ENCODE measurements at regions not wholly inside any gene's neighbourhood (a gene's known extent, or its start where the extent isn't known, plus 50 kb on each side); places are given as distances from the start of the nearest gene placed in this dataset.

- no peak overlapping the region for H3K27ac ChIP-seq
These were observed 327.0 kb downstream of the ZPLD1 start for GRCh38 chr3:102761766-102762165.

GRCh38 chr3:102790747-102791325 lies 356.0 kb downstream of the ZPLD1 start:
- intact Hi-C loops (cut with DNase I), result no loop called here
- no peak overlapping the region for H3K4me3 ChIP-seq
- TF ChIP-seq CTCF (IDR thresholded peaks at IDR 0.05), result no peak

More at GRCh38 chr3:102761766-102762165, 327.0 kb downstream of the ZPLD1 start:
- no peaks in the 10 kb centered on the region for H3K9me3 ChIP-seq
- no peaks in the 10 kb centered on the region for H3K36me3 ChIP-seq
- H3K27me3 ChIP-seq, result no peaks in the 10 kb centered on the region
- H3K4me1 ChIP-seq, result no peaks in the 10 kb centered on the region
- no peak overlapping the region for H3K4me3 ChIP-seq
- intact Hi-C loops (cut with DNase I), result no loop called here
- no peak for TF ChIP-seq CTCF (IDR thresholded peaks at IDR 0.05)
- no peak for DNase-seq (ENCODE audit: low spot score in 2 of 2)

GRCh38 chr3:102791641-102792589 lies 357.1 kb downstream of the ZPLD1 start:
- Histone ChIP-seq H3K27me3 (no peaks in the 10 kb centered on the region), H3K27ac (no peak overlapping the region), H3K4me3 (no peak overlapping the region), H3K9me3 (no peaks in the 10 kb centered on the region), H3K4me1 (no peaks in the 10 kb centered on the region), H3K36me3 (no peaks in the 10 kb centered on the region)
- TF ChIP-seq CTCF (IDR thresholded peaks at IDR 0.05), result no peak
- intact Hi-C loops (cut with DNase I), result no loop called here
- DNase-seq (ENCODE audit: low spot score in 2 of 2), result no peak

More at GRCh38 chr3:102790747-102791325, 356.0 kb downstream of the ZPLD1 start:
- Histone ChIP-seq H3K9me3 (no peaks in the 10 kb centered on the region), H3K36me3 (no peaks in the 10 kb centered on the region), H3K27me3 (no peaks in the 10 kb centered on the region), H3K27ac (no peak overlapping the region), H3K4me1 (no peaks in the 10 kb centered on the region)
- no peak for DNase-seq (ENCODE audit: low spot score in 2 of 2)

GRCh38 chr3:102796804-102797203 lies 362.0 kb downstream of the ZPLD1 start:
- Histone ChIP-seq H3K27ac (no peak overlapping the region), H3K27me3 (no peaks in the 10 kb centered on the region), H3K4me3 (no peak overlapping the region), H3K4me1 (no peaks in the 10 kb centered on the region), H3K36me3 (no peaks in the 10 kb centered on the region), H3K9me3 (no peaks in the 10 kb centered on the region)
- no peak for TF ChIP-seq CTCF (IDR thresholded peaks at IDR 0.05)
- DNase-seq (ENCODE audit: low spot score in 2 of 2), result no peak
- intact Hi-C loops (cut with DNase I), result no loop called here

- Histone ChIP-seq H3K4me1 (no peaks in the 10 kb centered on the region), H3K9me3 (no peaks in the 10 kb centered on the region), H3K4me3 (no peak overlapping the region), H3K27ac (no peak overlapping the region), H3K36me3 (no peaks in the 10 kb centered on the region), H3K27me3 (no peaks in the 10 kb centered on the region)
- DNase-seq (ENCODE audit: low spot score in 2 of 2), result no peak
- intact Hi-C loops (cut with DNase I), result no loop called here
- no peak for TF ChIP-seq CTCF (IDR thresholded peaks at IDR 0.05)
These were observed 368.1 kb downstream of the ZPLD1 start for GRCh38 chr3:102802819-102803420.

Data from ascending aorta (tissue), 2 donors.